VCaP (cell line): ENCODE measurements at regions not wholly inside any gene's neighbourhood (a gene's known extent, or its start where the extent isn't known, plus 50 kb on each side); places are given as distances from the start of the nearest gene placed in this dataset.
A peak's percentile ranks its signal among the peaks of the same experiment; 100 is the strongest.

Experiments
- H3K27ac ChIP-seq: fragments of 450-650 bp; 2 replicates; pipeline ENCODE4 v1.5.1; 2017
- TF ChIP-seq, protein P1 (sequence below): fragments of 450-650 bp; conservative IDR thresholded peaks from 2 replicates; pipeline ENCODE4 v1.5.1; 2017; ENCODE audit warnings: mild to moderate bottlenecking, moderate library complexity

GRCh38 chr9:95815133-95815532, 60.4 kb upstream of the ERCC6L2 start:
- TF ChIP-seq, protein P1, sequence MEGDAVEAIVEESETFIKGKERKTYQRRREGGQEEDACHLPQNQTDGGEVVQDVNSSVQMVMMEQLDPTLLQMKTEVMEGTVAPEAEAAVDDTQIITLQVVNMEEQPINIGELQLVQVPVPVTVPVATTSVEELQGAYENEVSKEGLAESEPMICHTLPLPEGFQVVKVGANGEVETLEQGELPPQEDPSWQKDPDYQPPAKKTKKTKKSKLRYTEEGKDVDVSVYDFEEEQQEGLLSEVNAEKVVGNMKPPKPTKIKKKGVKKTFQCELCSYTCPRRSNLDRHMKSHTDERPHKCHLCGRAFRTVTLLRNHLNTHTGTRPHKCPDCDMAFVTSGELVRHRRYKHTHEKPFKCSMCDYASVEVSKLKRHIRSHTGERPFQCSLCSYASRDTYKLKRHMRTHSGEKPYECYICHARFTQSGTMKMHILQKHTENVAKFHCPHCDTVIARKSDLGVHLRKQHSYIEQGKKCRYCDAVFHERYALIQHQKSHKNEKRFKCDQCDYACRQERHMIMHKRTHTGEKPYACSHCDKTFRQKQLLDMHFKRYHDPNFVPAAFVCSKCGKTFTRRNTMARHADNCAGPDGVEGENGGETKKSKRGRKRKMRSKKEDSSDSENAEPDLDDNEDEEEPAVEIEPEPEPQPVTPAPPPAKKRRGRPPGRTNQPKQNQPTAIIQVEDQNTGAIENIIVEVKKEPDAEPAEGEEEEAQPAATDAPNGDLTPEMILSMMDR: no peak
- no peak overlapping the region for H3K27ac ChIP-seq

GRCh38 chr9:95813923-95814322, 61.6 kb upstream of the ERCC6L2 start:
- TF ChIP-seq, protein P1: no peak
- no peak overlapping the region for H3K27ac ChIP-seq

DNA sequence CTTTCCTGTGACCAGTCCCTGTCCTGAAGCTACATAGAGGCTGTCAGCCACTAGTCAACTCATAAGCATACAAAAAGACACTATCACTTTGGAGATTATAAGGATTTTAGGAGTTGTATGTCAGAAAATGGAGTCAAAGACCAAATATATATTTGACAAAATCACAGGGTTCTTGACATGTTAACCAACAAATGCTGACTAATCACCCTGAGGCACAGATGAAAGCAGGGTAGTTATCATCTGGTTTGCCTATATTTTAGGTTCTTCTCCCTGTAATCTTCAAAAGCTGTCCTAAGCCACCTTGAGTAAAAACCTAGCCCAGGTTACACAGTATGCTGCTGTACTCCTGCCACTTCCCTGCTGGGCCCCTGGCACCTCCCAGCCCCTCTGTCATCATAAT, 64.7 kb upstream of the ERCC6L2 start:
- TF ChIP-seq, protein P1: no peak
- no peak overlapping the region for H3K27ac ChIP-seq

- TF ChIP-seq, protein P1: no peak
Observed at GRCh38 chr9:95810133-95810532, 65.4 kb upstream of the ERCC6L2 start.

DNA sequence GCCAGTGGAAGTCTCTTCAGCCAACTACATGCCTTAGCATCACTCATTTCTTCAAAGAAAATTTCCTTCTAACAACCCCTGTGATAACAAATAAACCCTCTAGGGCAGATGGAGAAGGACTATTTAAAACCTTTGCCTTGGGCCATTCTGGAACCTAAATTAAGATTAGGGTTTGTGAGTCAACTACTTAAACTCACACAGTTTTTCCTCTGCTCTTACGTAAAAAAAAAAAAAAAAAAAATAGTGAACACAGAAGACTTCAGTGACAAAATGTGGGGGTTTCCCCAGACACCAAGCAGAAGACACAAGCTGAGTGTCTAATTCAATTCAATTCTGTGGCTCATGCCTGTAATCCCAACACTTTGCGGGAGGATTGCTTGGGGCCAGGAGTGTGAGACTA, 65.8 kb upstream of the ERCC6L2 start:
- H3K27ac ChIP-seq: no peak overlapping the region
- TF ChIP-seq, protein P1: no peak

More at GRCh38 chr9:95810133-95810532, 65.4 kb upstream of the ERCC6L2 start:
- H3K27ac ChIP-seq: no peak overlapping the region

DNA sequence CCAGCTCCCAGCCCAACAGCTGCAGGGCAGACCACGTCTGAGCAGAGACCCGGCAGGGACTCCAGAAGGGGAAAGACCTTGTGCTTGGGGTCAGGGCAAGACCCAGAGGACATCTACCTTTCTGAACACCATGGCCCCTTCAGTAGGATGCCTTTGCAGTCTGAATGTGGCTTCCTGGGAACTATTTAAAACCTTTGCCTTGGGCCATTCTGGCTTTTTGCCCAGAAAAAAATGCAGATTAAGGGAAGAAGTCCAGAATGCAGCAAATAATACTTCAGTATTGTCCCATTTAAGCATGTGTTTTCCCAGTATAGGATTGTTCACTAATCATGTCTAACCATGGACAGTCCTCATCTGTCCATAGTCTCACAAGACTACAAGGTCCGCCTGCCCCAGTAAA, 67.5 kb upstream of the ERCC6L2 start:
- TF ChIP-seq, protein P1: no peak
- peak overlapping the region; percentile 64 for H3K27ac ChIP-seq

- TF ChIP-seq, protein P1: no peak
- H3K27ac ChIP-seq: peak overlapping the region; percentile 64
Observed at GRCh38 chr9:95807326-95807947, 68.1 kb upstream of the ERCC6L2 start.
